ENCODE measurements at regions not wholly inside any gene's neighbourhood (a gene's known extent, or its start where the extent isn't known, plus 50 kb on each side); places are given as distances from the start of the nearest gene placed in this dataset.

GRCh38 chr9:126556560-126557250, 57.0 kb upstream of the LMX1B start:
- Histone ChIP-seq H3K4me1 (ENCODE audit: insufficient read depth) (no peaks in the 10 kb centered on the region), H4K20me1 (ENCODE audit: insufficient read depth) (no peaks in the 10 kb centered on the region), H3K79me2 (ENCODE audit: insufficient read depth) (no peaks in the 10 kb centered on the region), H3F3A (ENCODE audit: insufficient read depth) (no peaks in the 10 kb centered on the region), H3K4me3 (no peak overlapping the region), H3K9me3 (ENCODE audit: low read depth) (no peaks in the 10 kb centered on the region), H3K9me2 (ENCODE audit: insufficient read depth) (no peaks in the 10 kb centered on the region), H3K4me2 (ENCODE audit: unreplicated experiment) (no peak overlapping the region), H3K9ac (no peak overlapping the region), H3K27ac (no peak overlapping the region), H3K36me3 (ENCODE audit: low read depth) (no peaks in the 10 kb centered on the region), H2AFZ (no peak overlapping the region), H3K27me3 (replicated peaks; ENCODE audit: insufficient read depth) (peaks cover 17% of the 10 kb centered on the region)
- in situ Hi-C loops (cut with MboI), result no loop called here
- 83 to 88% methylated on average over 19 to 21 of the region's 21 CpGs for WGBS, 2 experiments (ENCODE audit: low coverage in 1 of 2, low lambda C conversion rate in 2 of 2, missing lambda C conversion rate in 2 of 2)
- DNase-seq, result no peak
- TF ChIP-seq EZH2phosphoT487 (IDR thresholded peaks at IDR 0.05; ENCODE audit: insufficient read depth, low read depth), result no peak
- TF ChIP-seq EZH2 (IDR thresholded peaks at IDR 0.05; ENCODE audit: insufficient read depth, poor library complexity, severe bottlenecking), result no peak

GRCh38 chr9:126558051-126558665, 55.6 kb upstream of the LMX1B start:
- H3K9me3 ChIP-seq (ENCODE audit: low read depth), result no peaks in the 10 kb centered on the region
- H3F3A ChIP-seq (ENCODE audit: insufficient read depth), result no peaks in the 10 kb centered on the region
- H4K20me1 ChIP-seq (ENCODE audit: insufficient read depth), result no peaks in the 10 kb centered on the region
- H3K27me3 ChIP-seq (replicated peaks; ENCODE audit: insufficient read depth), result peaks cover 30% of the 10 kb centered on the region
- H3K9ac ChIP-seq, result no peak overlapping the region
- peak; percentile 47 for DNase-seq
- H3K4me2 ChIP-seq (ENCODE audit: unreplicated experiment), result no peak overlapping the region
- TF ChIP-seq EZH2phosphoT487 (IDR thresholded peaks at IDR 0.05; ENCODE audit: insufficient read depth, low read depth) (no peak), EZH2 (IDR thresholded peaks at IDR 0.05; ENCODE audit: insufficient read depth, poor library complexity, severe bottlenecking) (no peak)
- no peaks in the 10 kb centered on the region for H3K36me3 ChIP-seq (ENCODE audit: low read depth)
- H2AFZ ChIP-seq, result no peak overlapping the region
- WGBS, 2 experiments (ENCODE audit: low coverage in 1 of 2, low lambda C conversion rate in 2 of 2, missing lambda C conversion rate in 2 of 2), result 10 to 12% methylated on average over 5 to 6 of the region's 6 CpGs
- in situ Hi-C loops (cut with MboI), result no loop called here
- H3K4me1 ChIP-seq (ENCODE audit: insufficient read depth), result no peaks in the 10 kb centered on the region
- no peaks in the 10 kb centered on the region for H3K9me2 ChIP-seq (ENCODE audit: insufficient read depth)
- no peak overlapping the region for H3K4me3 ChIP-seq
- H3K79me2 ChIP-seq (ENCODE audit: insufficient read depth), result no peaks in the 10 kb centered on the region
- H3K27ac ChIP-seq, result no peak overlapping the region

- no peak for TF ChIP-seq EZH2 (IDR thresholded peaks at IDR 0.05; ENCODE audit: insufficient read depth, poor library complexity, severe bottlenecking)
- TF ChIP-seq EZH2phosphoT487 (IDR thresholded peaks at IDR 0.05; ENCODE audit: insufficient read depth, low read depth), result no peak
- WGBS, 2 experiments (ENCODE audit: low coverage in 1 of 2, low lambda C conversion rate in 2 of 2, missing lambda C conversion rate in 2 of 2), result 69 to 76% methylated on average over 2 of the region's 2 CpGs
- in situ Hi-C loops (cut with MboI), result no loop called here
Measured at GRCh38 chr9:126559296-126559695, 54.4 kb upstream of the LMX1B start.

GRCh38 chr9:126561582-126561981, 52.1 kb upstream of the LMX1B start:
- H3K27me3 ChIP-seq (replicated peaks; ENCODE audit: insufficient read depth), result peaks cover 39% of the 10 kb centered on the region
- in situ Hi-C loops (cut with MboI), result no loop called here

More at GRCh38 chr9:126559296-126559695, 54.4 kb upstream of the LMX1B start:
- Histone ChIP-seq H3K4me1 (ENCODE audit: insufficient read depth) (no peaks in the 10 kb centered on the region), H2AFZ (no peak overlapping the region), H3K9ac (no peak overlapping the region), H4K20me1 (ENCODE audit: insufficient read depth) (no peaks in the 10 kb centered on the region), H3K4me2 (ENCODE audit: unreplicated experiment) (no peak overlapping the region), H3K27me3 (replicated peaks; ENCODE audit: insufficient read depth) (peaks cover 30% of the 10 kb centered on the region), H3K36me3 (ENCODE audit: low read depth) (no peaks in the 10 kb centered on the region), H3K4me3 (no peak overlapping the region), H3K9me2 (ENCODE audit: insufficient read depth) (no peaks in the 10 kb centered on the region), H3K79me2 (ENCODE audit: insufficient read depth) (no peaks in the 10 kb centered on the region), H3K9me3 (ENCODE audit: low read depth) (no peaks in the 10 kb centered on the region), H3K27ac (no peak overlapping the region), H3F3A (ENCODE audit: insufficient read depth) (no peaks in the 10 kb centered on the region)
- DNase-seq, result no peak

More at GRCh38 chr9:126561582-126561981, 52.1 kb upstream of the LMX1B start:
- no peak overlapping the region for H3K4me2 ChIP-seq (ENCODE audit: unreplicated experiment)
- H2AFZ ChIP-seq, result no peak overlapping the region
- no peaks in the 10 kb centered on the region for H3K36me3 ChIP-seq (ENCODE audit: low read depth)
- H3K27ac ChIP-seq, result no peak overlapping the region
- no peaks in the 10 kb centered on the region for H3K9me3 ChIP-seq (ENCODE audit: low read depth)
- no peaks in the 10 kb centered on the region for H3K9me2 ChIP-seq (ENCODE audit: insufficient read depth)
- no peak for TF ChIP-seq EZH2 (IDR thresholded peaks at IDR 0.05; ENCODE audit: insufficient read depth, poor library complexity, severe bottlenecking)
- TF ChIP-seq EZH2phosphoT487 (IDR thresholded peaks at IDR 0.05; ENCODE audit: insufficient read depth, low read depth), result no peak
- no peaks in the 10 kb centered on the region for H3K79me2 ChIP-seq (ENCODE audit: insufficient read depth)
- no peak overlapping the region for H3K9ac ChIP-seq
- no peaks in the 10 kb centered on the region for H4K20me1 ChIP-seq (ENCODE audit: insufficient read depth)
- no peak overlapping the region for H3K4me3 ChIP-seq
- H3K4me1 ChIP-seq (ENCODE audit: insufficient read depth), result no peaks in the 10 kb centered on the region
- 66 to 69% methylated on average over 9 of the region's 9 CpGs for WGBS, 2 experiments (ENCODE audit: low coverage in 1 of 2, low lambda C conversion rate in 2 of 2, missing lambda C conversion rate in 2 of 2)
- DNase-seq, result no peak
- no peaks in the 10 kb centered on the region for H3F3A ChIP-seq (ENCODE audit: insufficient read depth)
